ENCODE measurements at regions not wholly inside any gene's neighbourhood (a gene's known extent, or its start where the extent isn't known, plus 50 kb on each side); places are given as distances from the start of the nearest gene placed in this dataset.

DNA sequence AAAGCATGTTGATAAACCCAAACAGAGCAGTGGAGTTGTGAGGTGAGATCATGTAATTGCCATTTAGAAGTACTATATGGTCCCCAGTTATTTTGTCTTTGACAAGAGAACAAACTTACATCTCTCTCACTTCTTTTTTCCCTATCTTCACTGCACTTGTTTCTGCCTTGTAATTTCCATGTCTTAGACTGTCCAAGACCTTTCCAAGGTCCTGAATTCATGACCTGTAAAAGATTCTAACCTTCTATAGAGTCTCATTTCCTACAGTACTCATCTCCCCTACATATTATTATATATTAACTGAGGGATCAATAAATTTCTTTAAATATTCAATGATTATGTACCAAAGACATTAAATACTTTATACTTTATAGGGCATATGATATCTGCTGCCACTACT, 295.3 kb upstream of the KIF2B start:
- TF ChIP-seq TEAD4 (IDR thresholded peaks at IDR 0.05), result no peak
- TF ChIP-seq USF1 (IDR thresholded peaks at IDR 0.05), result no peak
- TF ChIP-seq, protein P1, sequence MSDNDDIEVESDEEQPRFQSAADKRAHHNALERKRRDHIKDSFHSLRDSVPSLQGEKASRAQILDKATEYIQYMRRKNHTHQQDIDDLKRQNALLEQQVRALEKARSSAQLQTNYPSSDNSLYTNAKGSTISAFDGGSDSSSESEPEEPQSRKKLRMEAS (IDR thresholded peaks at IDR 0.05), result no peak

GRCh38 chr17:53525590-53525989, 297.1 kb upstream of the KIF2B start:
- TF ChIP-seq RAD21 (IDR thresholded peaks at IDR 0.05; ENCODE audit: low read depth) (no peak), YY1 (IDR thresholded peaks at IDR 0.05; ENCODE audit: low read depth) (no peak), USF1 (IDR thresholded peaks at IDR 0.05) (no peak), REST (IDR thresholded peaks at IDR 0.05; ENCODE audit: low read depth) (no peak), TCF12 (IDR thresholded peaks at IDR 0.05; ENCODE audit: low read depth) (no peak), TAF1 (IDR thresholded peaks at IDR 0.05; ENCODE audit: low read depth) (no peak), ZBTB7A (IDR thresholded peaks at IDR 0.05; ENCODE audit: low read depth) (no peak), CREB1 (IDR thresholded peaks at IDR 0.05; ENCODE audit: low read depth) (no peak), EGR1 (IDR thresholded peaks at IDR 0.05) (no peak), EP300 (IDR thresholded peaks at IDR 0.05; ENCODE audit: borderline replicate concordance) (no peak)
- TF ChIP-seq, protein P1 (IDR thresholded peaks at IDR 0.05), result no peak

- TF ChIP-seq NFIC (IDR thresholded peaks at IDR 0.05) (no peak), TCF12 (IDR thresholded peaks at IDR 0.05; ENCODE audit: low read depth) (no peak)
Observed at GRCh38 chr17:53516636-53517035, 306.1 kb upstream of the KIF2B start.

- TF ChIP-seq FOXM1 (IDR thresholded peaks at IDR 0.05; ENCODE audit: borderline replicate concordance, low read depth) (no peak), TEAD4 (IDR thresholded peaks at IDR 0.05) (no peak), RAD21 (IDR thresholded peaks at IDR 0.05; ENCODE audit: low read depth) (no peak), NFIC (IDR thresholded peaks at IDR 0.05) (no peak), CEBPB (IDR thresholded peaks at IDR 0.05) (no peak), ZBTB7A (IDR thresholded peaks at IDR 0.05; ENCODE audit: low read depth) (no peak)
Observed at GRCh38 chr17:53499277-53499676, 323.4 kb upstream of the KIF2B start.

DNA sequence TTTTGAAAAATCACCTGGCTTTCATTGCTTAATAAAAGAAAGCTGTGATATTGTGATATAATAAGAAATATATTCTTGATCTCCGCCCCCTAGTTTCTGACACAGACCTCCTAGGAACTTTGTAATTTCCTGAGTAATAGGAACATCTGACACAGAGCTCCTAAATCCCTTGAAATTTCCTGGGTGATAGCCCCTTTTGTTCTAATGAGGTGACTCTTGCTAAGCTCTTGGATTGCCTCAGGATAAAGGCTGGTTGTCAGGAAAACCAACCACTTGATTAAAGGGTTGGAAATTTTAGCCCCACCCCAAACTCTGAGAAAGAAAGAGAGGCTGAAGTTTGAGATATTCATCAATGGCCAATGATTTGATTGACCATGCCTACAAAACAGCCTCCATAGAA, 326.4 kb upstream of the KIF2B start:
- TF ChIP-seq CREB1 (IDR thresholded peaks at IDR 0.05; ENCODE audit: low read depth) (no peak), CEBPB (IDR thresholded peaks at IDR 0.05) (no peak), REST (IDR thresholded peaks at IDR 0.05; ENCODE audit: low read depth) (no peak), USF1 (IDR thresholded peaks at IDR 0.05) (no peak), TEAD4 (IDR thresholded peaks at IDR 0.05) (no peak), EP300 (IDR thresholded peaks at IDR 0.05; ENCODE audit: borderline replicate concordance) (no peak), NFIC (IDR thresholded peaks at IDR 0.05) (no peak), FOXM1 (IDR thresholded peaks at IDR 0.05; ENCODE audit: borderline replicate concordance, low read depth) (no peak), EGR1 (IDR thresholded peaks at IDR 0.05) (no peak)
- TF ChIP-seq, protein P1 (IDR thresholded peaks at IDR 0.05), result no peak

- TF ChIP-seq REST (IDR thresholded peaks at IDR 0.05; ENCODE audit: low read depth) (no peak), EP300 (IDR thresholded peaks at IDR 0.05; ENCODE audit: borderline replicate concordance) (no peak), NFIC (IDR thresholded peaks at IDR 0.05) (no peak), CREB1 (IDR thresholded peaks at IDR 0.05; ENCODE audit: low read depth) (no peak), YY1 (IDR thresholded peaks at IDR 0.05; ENCODE audit: low read depth) (no peak), TCF12 (IDR thresholded peaks at IDR 0.05; ENCODE audit: low read depth) (no peak), CEBPB (IDR thresholded peaks at IDR 0.05) (no peak), USF1 (IDR thresholded peaks at IDR 0.05) (no peak), TEAD4 (IDR thresholded peaks at IDR 0.05) (no peak), EGR1 (IDR thresholded peaks at IDR 0.05) (no peak), ZBTB7A (IDR thresholded peaks at IDR 0.05; ENCODE audit: low read depth) (no peak), FOXM1 (IDR thresholded peaks at IDR 0.05; ENCODE audit: borderline replicate concordance, low read depth) (no peak)
Observed at GRCh38 chr17:53492532-53492931, 330.2 kb upstream of the KIF2B start.

Measured in Ishikawa (cell line).